Tibial artery (tissue), 4 donors: ENCODE measurements at regions not wholly inside any gene's neighbourhood (a gene's known extent, or its start where the extent isn't known, plus 50 kb on each side); places are given as distances from the start of the nearest gene placed in this dataset.

Experiments
- DNase-seq, 2 donors: peaks; one replicate each; pipeline ENCODE4 v3.0.0-alpha.2; 2019
- H3K27ac ChIP-seq, 2 donors: fragments of 200-600 bp; sonication (generic) in 1 of 2; 1 replicate in 1 of 2; 2 replicates in 1 of 2; pipeline ENCODE4 v1.5.1; 2018 to 2019; ENCODE audit warnings: mild to moderate bottlenecking in 1 of 2
- H3K27me3 ChIP-seq, 2 donors: fragments of 200-600 bp; sonication (generic) in 1 of 2; one replicate each; pipeline versions ENCODE4 v1.5.1 to v1.6.0; 2016 to 2019
- H3K36me3 ChIP-seq, 3 donors: fragments of 200-600 bp; sonication (generic) in 2 of 3; one replicate each; pipeline ENCODE4 v1.5.1; 2016 to 2019; ENCODE audit warnings: mild to moderate bottlenecking in 2 of 3
- H3K4me1 ChIP-seq, 4 donors: fragments of 200-600 bp; sonication (generic) in 2 of 4; 1 replicate in 3 of 4; 2 replicates in 1 of 4; pipeline ENCODE4 v1.5.1; 2016 to 2019
- H3K4me3 ChIP-seq, 2 donors: fragments of 200-600 bp; sonication (generic) in 1 of 2; 1 replicate in 1 of 2; 2 replicates in 1 of 2; pipeline ENCODE4 v1.5.1; 2018 to 2019; ENCODE audit warnings: mild to moderate bottlenecking in 2 of 2
- H3K9me3 ChIP-seq, 3 donors: fragments of 200-600 bp; sonication (generic) in 1 of 3; one replicate each; pipeline ENCODE4 v1.5.1; 2016 to 2019
- CTCF ChIP-seq, 2 experiments: fragments of 200-600 bp in 1 of 2; fragments of 450-650 bp in 1 of 2; IDR thresholded peaks; one replicate each; pipeline ENCODE4 v1.5.1; 2017 to 2019; ENCODE audit warnings: antibody characterized with exemption in 2 of 2, mild to moderate bottlenecking in 1 of 2, moderate library complexity in 1 of 2
- intact Hi-C: fragments of 100-400 bp; cut with DNase I; formaldehyde crosslinking; loops from one replicate; pipeline ENCODE4 v1.15.0; 2023; ENCODE audit warnings: low total_unique reads

DNA sequence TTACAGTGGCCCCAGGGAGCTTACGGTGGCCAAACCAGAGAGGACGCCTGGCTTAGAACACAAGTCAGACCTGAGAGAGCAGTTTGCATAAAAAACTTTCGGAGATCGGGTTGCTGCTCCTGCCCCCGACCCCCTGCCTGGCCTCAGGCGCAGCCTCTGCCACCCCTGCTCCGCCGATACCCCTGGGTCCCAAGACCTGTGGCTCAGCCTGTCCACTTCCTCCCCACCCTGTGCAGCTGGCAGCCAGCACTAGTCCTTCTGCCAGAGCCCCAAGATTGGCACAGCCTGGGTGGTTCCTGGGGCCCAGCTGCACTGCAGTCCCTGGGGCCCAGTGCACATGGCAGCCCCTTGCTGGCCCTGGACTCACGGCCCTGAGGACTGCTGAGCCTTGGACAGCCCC lies 56.2 kb upstream of the SOX1 start:
- intact Hi-C loops: no loop called here
- Histone ChIP-seq H3K27me3 (no peaks in the 10 kb centered on the region), H3K27ac (no peak overlapping the region), H3K9me3 (peaks cover 0 to 8% (median 0%) of the 10 kb centered on the region in 3 donors), H3K4me1 (no peaks in the 10 kb centered on the region), H3K4me3 (no peak overlapping the region), H3K36me3 (no peaks in the 10 kb centered on the region)
- TF ChIP-seq CTCF (IDR thresholded peaks at IDR 0.05): no peak
- DNase-seq: no peak

DNA sequence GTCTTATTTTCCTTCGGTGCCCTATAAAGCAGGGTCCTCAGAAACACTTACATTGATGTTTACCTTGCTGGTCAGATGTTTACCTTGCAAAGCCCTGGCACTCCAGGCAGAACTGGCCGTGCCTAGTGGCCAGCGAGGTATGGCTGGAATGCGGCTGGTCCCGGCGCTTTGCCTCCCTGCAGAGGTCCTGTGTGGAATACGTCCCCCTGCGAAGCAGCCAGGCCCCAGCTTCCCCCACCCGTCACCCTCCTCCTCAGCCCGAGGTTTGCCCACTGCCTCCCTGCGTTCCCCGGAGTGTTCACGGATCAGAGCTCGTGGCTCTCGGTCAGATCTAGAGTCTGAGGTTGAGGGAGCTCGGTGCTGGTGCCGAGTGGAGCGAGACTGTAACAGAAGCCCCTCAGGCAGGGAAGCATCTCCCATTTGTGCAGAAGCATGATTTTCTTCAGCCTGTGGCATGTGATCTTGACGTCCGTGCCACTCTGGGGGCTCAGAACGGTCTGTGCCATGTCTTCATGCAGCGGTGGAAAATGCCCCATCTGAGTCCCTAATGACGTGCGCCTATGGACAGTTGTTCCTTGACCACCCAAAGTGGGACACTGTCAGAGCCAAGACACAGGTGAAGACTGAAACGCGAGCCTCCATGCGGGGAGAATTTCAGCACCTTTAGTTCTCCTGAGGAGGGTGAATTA lies 54.8 kb upstream of the SOX1 start:
- H3K4me1 ChIP-seq: no peaks in the 10 kb centered on the region
- no peak overlapping the region for H3K27ac ChIP-seq
- TF ChIP-seq CTCF (IDR thresholded peaks at IDR 0.05): no peak
- H3K4me3 ChIP-seq: no peak overlapping the region
- peaks cover 0 to 8% (median 0%) of the 10 kb centered on the region in 3 donors for H3K9me3 ChIP-seq
- H3K36me3 ChIP-seq: no peaks in the 10 kb centered on the region
- no peaks in the 10 kb centered on the region for H3K27me3 ChIP-seq
- no peak for DNase-seq
- intact Hi-C loops: no loop called here

GRCh38 chr13:112012705-112013085 lies 54.3 kb upstream of the SOX1 start:
- Histone ChIP-seq H3K27me3 (no peaks in the 10 kb centered on the region), H3K4me3 (no peak overlapping the region), H3K9me3 (peaks cover 0 to 8% (median 0%) of the 10 kb centered on the region in 3 donors), H3K4me1 (no peaks in the 10 kb centered on the region), H3K27ac (no peak overlapping the region), H3K36me3 (no peaks in the 10 kb centered on the region)
- intact Hi-C loops: no loop called here
- TF ChIP-seq CTCF (IDR thresholded peaks at IDR 0.05): no peak
- DNase-seq: no peak

DNA sequence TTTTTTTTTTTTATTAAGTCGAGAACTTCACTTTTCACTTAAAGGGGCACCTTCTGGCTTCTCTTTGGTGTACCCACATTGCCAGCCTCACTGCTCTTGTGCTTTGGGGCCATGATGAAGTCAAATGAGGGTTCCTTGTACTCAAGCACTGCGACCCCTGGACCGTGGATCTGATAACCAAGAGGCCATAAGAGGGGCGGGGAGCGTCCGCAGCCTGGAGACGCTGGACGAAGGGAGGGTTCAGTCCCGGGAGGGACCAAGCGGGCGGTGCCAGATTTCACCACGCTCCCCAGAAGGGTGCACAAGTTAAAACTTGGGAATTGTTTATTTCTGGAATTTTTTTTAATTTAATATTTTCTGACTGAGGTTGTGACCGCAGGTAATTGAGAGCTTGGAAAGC lies 53.3 kb upstream of the SOX1 start:
- H3K36me3 ChIP-seq: no peaks in the 10 kb centered on the region
- intact Hi-C loops: no loop called here
- no peaks in the 10 kb centered on the region for H3K4me1 ChIP-seq
- TF ChIP-seq CTCF (IDR thresholded peaks at IDR 0.05): no peak
- no peak overlapping the region for H3K4me3 ChIP-seq
- H3K9me3 ChIP-seq: peaks cover 0 to 8% (median 0%) of the 10 kb centered on the region in 3 donors
- no peaks in the 10 kb centered on the region for H3K27me3 ChIP-seq
- no peak overlapping the region for H3K27ac ChIP-seq
- DNase-seq: no peak

DNA sequence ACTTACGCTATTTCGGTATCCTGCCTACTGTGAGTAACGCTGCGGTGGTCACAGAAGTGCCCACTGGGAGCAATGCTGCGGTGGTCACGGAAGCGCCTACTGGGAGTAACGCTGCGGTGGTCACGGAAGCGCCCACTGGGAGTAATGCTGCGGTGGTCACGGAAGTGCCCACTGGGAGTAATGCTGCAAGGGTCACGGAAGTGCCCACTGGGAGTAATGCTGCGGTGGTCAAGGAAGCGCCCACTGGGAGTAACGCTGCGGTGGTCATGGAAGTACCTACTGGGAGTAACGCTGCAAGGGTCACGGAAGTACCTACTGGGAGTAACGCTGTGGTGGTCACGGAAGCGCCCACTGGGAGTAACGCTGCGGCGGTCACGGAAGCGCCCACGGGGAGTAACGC lies 52.1 kb upstream of the SOX1 start:
- TF ChIP-seq CTCF (IDR thresholded peaks at IDR 0.05): no peak
- DNase-seq: no peak
- H3K36me3 ChIP-seq: no peaks in the 10 kb centered on the region
- no peaks in the 10 kb centered on the region for H3K4me1 ChIP-seq
- no peaks in the 10 kb centered on the region for H3K27me3 ChIP-seq
- H3K4me3 ChIP-seq: no peak overlapping the region
- intact Hi-C loops: no loop called here
- no peak overlapping the region for H3K27ac ChIP-seq
- H3K9me3 ChIP-seq: peaks cover 0 to 8% (median 0%) of the 10 kb centered on the region in 3 donors
